IMR-90 (cell line): ENCODE measurements at regions not wholly inside any gene's neighbourhood (a gene's known extent, or its start where the extent isn't known, plus 50 kb on each side); places are given as distances from the start of the nearest gene placed in this dataset.

Experiments
- ATAC-seq: fragments of 200-7000 bp; cut with Tn5 transposase; 2 replicates; pipeline ENCODE4 v1.9.1; 2020; ENCODE audit warnings: low read depth, mild to moderate bottlenecking, moderate library complexity
- BruUV-seq: library from RNA; stranded (reverse); fragments of 400-500 nt; replicated peaks from 2 replicates; lab custom pipeline; 2021; lab: Mats Ljungman, UMichigan
- CTCF ChIA-PET: fragments of 300-600 bp; formaldehyde crosslinking; extraction: SDS; loops from one replicate; lab custom pipeline; 2021; ENCODE audit warnings: antibody characterized with exemption; lab: Yijun Ruan, JAX
- POLR2A ChIA-PET: fragments of 300-600 bp; sonication (Branson Sonifier 250); formaldehyde crosslinking; loops from one replicate; lab custom pipeline; 2022; ENCODE audit warnings: antibody characterized with exemption; ENCODE audit not compliant: unreplicated experiment; lab: Charles Lee
- DNase-seq: peaks from one replicate; pipeline ENCODE4 v3.0.0; 2013
- H2AFZ ChIP-seq: replicated peaks from 2 replicates; pipeline ENCODE3; 2013; ENCODE audit warnings: low read length, mild to moderate bottlenecking; ENCODE audit not compliant: poor library complexity
- H2AK5ac ChIP-seq: 2 replicates; pipeline ENCODE4 v1.6.1; 2013; ENCODE audit warnings: low read depth, low read length, inconsistent platforms
- H2AK9ac ChIP-seq: replicated peaks from 2 replicates; pipeline ENCODE3; 2013; ENCODE audit warnings: mild to moderate bottlenecking, low read depth, low read length, moderate library complexity; ENCODE audit not compliant: poor library complexity
- H2BK120ac ChIP-seq: 2 replicates; pipeline ENCODE4 v1.6.1; 2013; ENCODE audit warnings: low read depth, low read length, inconsistent platforms
- H2BK15ac ChIP-seq: 3 replicates; pipeline ENCODE4 v1.6.1; 2013; ENCODE audit warnings: low read depth, low read length, inconsistent platforms
- H2BK20ac ChIP-seq: 2 replicates; pipeline ENCODE4 v1.6.1; 2013; ENCODE audit warnings: low read depth, mild to moderate bottlenecking, inconsistent platforms, low read length, moderate library complexity
- H2BK5ac ChIP-seq: 2 replicates; pipeline ENCODE4 v1.6.1; 2013; ENCODE audit warnings: mild to moderate bottlenecking, low read depth, low read length, inconsistent platforms; ENCODE audit not compliant: poor library complexity, severe bottlenecking
- H3K14ac ChIP-seq: replicated peaks from 2 replicates; pipeline ENCODE4 v1.6.1; 2013; ENCODE audit warnings: low read depth, low read length, inconsistent platforms
- H3K18ac ChIP-seq: 2 replicates; pipeline ENCODE4 v1.6.1; 2013; ENCODE audit warnings: low read depth, low read length, control low read depth
- H3K23ac ChIP-seq: 2 replicates; pipeline ENCODE4 v1.6.1; 2013; ENCODE audit warnings: low read depth, low read length, inconsistent platforms
- H3K27ac ChIP-seq: 2 replicates; pipeline ENCODE4 v1.5.1; 2013; ENCODE audit warnings: mild to moderate bottlenecking, control low read depth, low read length; ENCODE audit not compliant: insufficient read depth
- H3K27me3 ChIP-seq: 2 replicates; pipeline ENCODE4 v1.6.1; 2013; ENCODE audit warnings: low read length; ENCODE audit not compliant: control insufficient read depth, insufficient read depth
- H3K36me3 ChIP-seq: 2 replicates; pipeline ENCODE4 v1.6.1; 2013; ENCODE audit warnings: low read length, mixed read lengths; ENCODE audit not compliant: control insufficient read depth, insufficient read depth
- H3K4ac ChIP-seq: 2 replicates; pipeline ENCODE4 v1.6.1; 2013; ENCODE audit warnings: low read depth, low read length, inconsistent platforms
- H3K4me1 ChIP-seq: 2 replicates; pipeline ENCODE4 v1.6.1; 2013; ENCODE audit warnings: low read length, mixed read lengths; ENCODE audit not compliant: control insufficient read depth, insufficient read depth
- H3K4me2 ChIP-seq: 2 replicates; pipeline ENCODE4 v1.6.1; 2013; ENCODE audit warnings: low read depth, mild to moderate bottlenecking, control low read depth, low read length, moderate library complexity
- H3K4me3 ChIP-seq: 2 replicates; pipeline ENCODE4 v1.5.1; 2013; ENCODE audit warnings: low read depth, mild to moderate bottlenecking, control low read depth, low read length, moderate library complexity; ENCODE audit not compliant: insufficient read depth
- H3K56ac ChIP-seq: 2 replicates; pipeline ENCODE4 v1.6.1; 2013; ENCODE audit warnings: low read length, inconsistent platforms; ENCODE audit not compliant: insufficient read depth; ENCODE audit errors: extremely low read depth
- H3K79me1 ChIP-seq, 2 experiments: 2 replicates each; pipeline ENCODE4 v1.6.1; 2013; ENCODE audit warnings: low read length in 2 of 2, inconsistent platforms in 1 of 2, low read depth in 1 of 2
- H3K9ac ChIP-seq: 2 replicates; pipeline ENCODE4 v1.6.1; 2013; ENCODE audit warnings: low read depth, low read length, control low read depth
- H3K9me1 ChIP-seq: 2 replicates; pipeline ENCODE4 v1.6.1; 2013; ENCODE audit warnings: low read length, inconsistent platforms; ENCODE audit not compliant: insufficient read depth
- H3K9me3 ChIP-seq: 2 replicates; pipeline ENCODE4 v1.6.1; 2013; ENCODE audit warnings: low read length; ENCODE audit not compliant: control insufficient read depth, insufficient read depth
- H4K20me1 ChIP-seq: 2 replicates; pipeline ENCODE4 v1.6.1; 2013; ENCODE audit warnings: low read length, inconsistent platforms; ENCODE audit not compliant: insufficient read depth
- H4K5ac ChIP-seq: 2 replicates; pipeline ENCODE4 v1.6.1; 2013; ENCODE audit warnings: mild to moderate bottlenecking, low read depth, low read length, control low read depth
- H4K8ac ChIP-seq, 2 experiments: 2 replicates each; pipeline ENCODE4 v1.6.1; 2013; ENCODE audit warnings: low read depth in 2 of 2, low read length in 2 of 2, control low read depth in 1 of 2, inconsistent platforms in 1 of 2
- H4K91ac ChIP-seq: 2 replicates; pipeline ENCODE4 v1.6.1; 2013; ENCODE audit warnings: low read depth, low read length, inconsistent platforms; ENCODE audit not compliant: insufficient read depth
- BHLHE40 ChIP-seq: fragments of 150-350 bp; IDR thresholded peaks from 2 replicates; pipeline ENCODE4 v1.6.1; 2016; ENCODE audit warnings: mild to moderate bottlenecking, low read depth, low read length
- CEBPB ChIP-seq: IDR thresholded peaks from 2 replicates; pipeline ENCODE4 v1.6.1; 2012; ENCODE audit warnings: low read depth, low read length, improper control_type of control experiment
- CHD1 ChIP-seq: IDR thresholded peaks from 2 replicates; pipeline ENCODE4 v1.6.1; 2012; ENCODE audit warnings: low read depth, low read length, improper control_type of control experiment
- CTCF ChIP-seq: conservative IDR thresholded peaks from 2 replicates; pipeline ENCODE4 v1.5.1; 2012; ENCODE audit warnings: mild to moderate bottlenecking, low read depth, low read length, improper control_type of control experiment
- ELK1 ChIP-seq: fragments of 150-350 bp; IDR thresholded peaks from 2 replicates; pipeline ENCODE4 v1.6.1; 2016; ENCODE audit warnings: low read depth, mild to moderate bottlenecking, low read length, moderate library complexity, borderline replicate concordance
- FOS ChIP-seq: fragments of 150-350 bp; IDR thresholded peaks from 2 replicates; pipeline ENCODE4 v1.6.1; 2016; ENCODE audit warnings: low read depth, low read length
- MAFK ChIP-seq: IDR thresholded peaks from 2 replicates; pipeline ENCODE4 v1.6.1; 2012; ENCODE audit warnings: low read depth, low read length, improper control_type of control experiment
- MAZ ChIP-seq: IDR thresholded peaks from 2 replicates; pipeline ENCODE4 v1.6.1; 2012; ENCODE audit warnings: low read depth, mild to moderate bottlenecking, low read length, improper control_type of control experiment, moderate library complexity, borderline replicate concordance
- NFE2L2 ChIP-seq: fragments of 150-350 bp; IDR thresholded peaks from 2 replicates; pipeline ENCODE4 v1.6.1; 2016; ENCODE audit warnings: low read depth, mild to moderate bottlenecking, low read length
- POLR2A ChIP-seq: IDR thresholded peaks from 2 replicates; pipeline ENCODE4 v1.6.1; 2012; ENCODE audit warnings: mild to moderate bottlenecking, low read depth, low read length
- RCOR1 ChIP-seq: IDR thresholded peaks from 2 replicates; pipeline ENCODE4 v1.6.1; 2012; ENCODE audit warnings: mild to moderate bottlenecking, low read length, improper control_type of control experiment; ENCODE audit not compliant: insufficient replicate concordance
- RFX5 ChIP-seq: IDR thresholded peaks from 2 replicates; pipeline ENCODE4 v1.8.0; 2012; ENCODE audit warnings: low read depth, mild to moderate bottlenecking, low read length, moderate library complexity
- SMC3 ChIP-seq: fragments of 150-350 bp; IDR thresholded peaks from 2 replicates; pipeline ENCODE4 v1.6.1; 2016; ENCODE audit warnings: low read depth, mild to moderate bottlenecking, antibody characterized with exemption, low read length, moderate library complexity
- USF2 ChIP-seq: fragments of 150-350 bp; IDR thresholded peaks from 2 replicates; pipeline ENCODE4 v1.6.1; 2017; ENCODE audit warnings: mild to moderate bottlenecking, antibody characterized with exemption, low read length, low read depth
- WGBS, 2 experiments: methylation state at CpG; one replicate each; pipeline versions ENCODE4 v1.1.5 to v1.1.7; 2013; ENCODE audit warnings: missing lambda C conversion rate in 2 of 2; ENCODE audit not compliant: insufficient read length in 1 of 2; ENCODE audit errors: extremely low coverage in 2 of 2; 5-methylcytosine and 5-hydroxymethylcytosine counted together
- dilution Hi-C: fragments of 300-500 bp; cut with HindIII; formaldehyde crosslinking; loops from one replicate; pipeline ENCODE4 v1.14.3; 2018; ENCODE audit warnings: low sequenced_read_pairs; ENCODE audit not compliant: unreplicated experiment
- in situ Hi-C: fragments of 300-500 bp; cut with MboI; formaldehyde crosslinking; loops from 3 replicates; pipeline ENCODE4 v1.14.3; 2019; ENCODE audit warnings: low sequenced_read_pairs, inconsistent platforms, mixed read lengths
- intact Hi-C: fragments of 100-400 bp; cut with micrococcal nuclease; formaldehyde crosslinking; loops from 2 replicates; pipeline ENCODE4 v1.10.0; 2022

DNA sequence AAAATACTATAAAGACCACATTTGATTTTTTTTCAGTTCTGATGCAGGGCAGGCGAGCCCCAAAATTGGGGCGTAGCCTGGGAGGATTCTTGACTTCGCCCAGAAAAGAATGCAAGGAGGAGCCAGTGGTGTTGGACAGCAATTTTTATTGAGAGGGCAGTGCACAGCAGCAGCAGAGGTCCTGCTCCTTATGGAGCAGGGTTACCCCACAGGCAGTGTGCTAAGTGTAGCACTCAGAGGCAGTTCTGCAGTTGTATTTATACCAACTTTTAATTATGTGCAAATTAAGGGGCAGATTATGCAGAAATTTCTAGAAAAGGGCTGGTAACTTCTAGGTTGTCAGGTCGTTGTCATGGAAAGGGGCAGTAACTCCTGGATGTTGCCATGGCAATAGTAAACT lies 69.9 kb downstream of the GASK1B start:
- POLR2A ChIA-PET = no interaction called here

More for the DNA sequence above, 69.9 kb downstream of the GASK1B start:
- Histone ChIP-seq H3K79me1 (no peaks in the 10 kb centered on the region), H3K4me3 (no peak overlapping the region), H3K36me3 (no peaks in the 10 kb centered on the region), H4K91ac (no peak overlapping the region), H3K18ac (no peak overlapping the region), H3K4ac (no peak overlapping the region), H3K9ac (no peak overlapping the region), H3K9me1 (no peaks in the 10 kb centered on the region), H3K4me2 (no peak overlapping the region), H3K56ac (no peak overlapping the region), H2BK20ac (no peak overlapping the region), H3K14ac (no peak overlapping the region), H3K4me1 (no peaks in the 10 kb centered on the region), H2AFZ (no peak overlapping the region), H2BK15ac (no peak overlapping the region), H4K5ac (no peak overlapping the region), H2AK5ac (no peak overlapping the region), H4K8ac (no peak overlapping the region), H2BK120ac (no peak overlapping the region), H3K27ac (no peak overlapping the region), H3K9me3 (no peaks in the 10 kb centered on the region), H3K27me3 (no peaks in the 10 kb centered on the region), H3K23ac (no peak overlapping the region), H2AK9ac (no peak overlapping the region), H2BK5ac (no peak overlapping the region), H4K20me1 (no peaks in the 10 kb centered on the region)
- TF ChIP-seq MAFK (no peak), CTCF (no peak), BHLHE40 (no peak), RCOR1 (no peak), SMC3 (no peak), CHD1 (no peak), NFE2L2 (no peak), MAZ (no peak), USF2 (no peak), RFX5 (no peak), CEBPB (no peak), POLR2A (no peak), ELK1 (no peak), FOS (no peak)
- no peak for ATAC-seq
- in situ Hi-C loops (no loop called here), dilution Hi-C loops (no loop called here), intact Hi-C loops (no loop called here)
- DNase-seq = no peak
- BruUV-seq = no TSS peak
- CTCF ChIA-PET = no interaction called here
- 67% methylated on average over 1 of the region's 4 CpGs; no CpG with 5 or more reads in 1 of the 2 experiments for whole genome bisulfite sequencing, 2 experiments
